AG04450 (cell line): ENCODE measurements at regions not wholly inside any gene's neighbourhood (a gene's known extent, or its start where the extent isn't known, plus 50 kb on each side); places are given as distances from the start of the nearest gene placed in this dataset.

ENCODE experiments used
- CTCF ChIA-PET: fragments of 300-600, 350-600 bp; formaldehyde crosslinking; extraction: SDS; loops from one replicate; lab custom pipeline; 2022; ENCODE audit warnings: antibody characterized with exemption, inconsistent platforms; lab: Charles Lee
- POLR2A ChIA-PET: fragments of 350-600 bp; formaldehyde crosslinking; extraction: SDS; loops from one replicate; lab custom pipeline; 2021; ENCODE audit warnings: antibody characterized with exemption, inconsistent platforms; lab: Yijun Ruan, JAX
- DNase-seq: peaks from one replicate; pipeline ENCODE4 v3.0.0-alpha.2; 2011; ENCODE audit warnings: low read depth, low spot score
- H3K27ac ChIP-seq: one replicate; pipeline ENCODE4 v1.5.1; 2012; ENCODE audit warnings: low read depth, low read length, control low read depth
- H3K27me3 ChIP-seq: one replicate; pipeline ENCODE4 v1.6.0; 2012; ENCODE audit warnings: low read length; ENCODE audit not compliant: control insufficient read depth, insufficient read depth
- H3K4me3 ChIP-seq: 2 replicates; pipeline ENCODE4 v1.5.1; 2011; ENCODE audit warnings: mild to moderate bottlenecking, low read depth, low read length, control low read depth
- H3K9me3 ChIP-seq: 2 replicates; pipeline ENCODE4 v1.5.1; 2012; ENCODE audit warnings: low read length; ENCODE audit not compliant: control insufficient read depth, insufficient read depth
- TF ChIP-seq, protein P1 (sequence below): IDR thresholded peaks from 2 replicates; pipeline ENCODE4 v1.5.1; 2011; ENCODE audit warnings: low read depth, low read length, control low read depth, inconsistent platforms

DNA sequence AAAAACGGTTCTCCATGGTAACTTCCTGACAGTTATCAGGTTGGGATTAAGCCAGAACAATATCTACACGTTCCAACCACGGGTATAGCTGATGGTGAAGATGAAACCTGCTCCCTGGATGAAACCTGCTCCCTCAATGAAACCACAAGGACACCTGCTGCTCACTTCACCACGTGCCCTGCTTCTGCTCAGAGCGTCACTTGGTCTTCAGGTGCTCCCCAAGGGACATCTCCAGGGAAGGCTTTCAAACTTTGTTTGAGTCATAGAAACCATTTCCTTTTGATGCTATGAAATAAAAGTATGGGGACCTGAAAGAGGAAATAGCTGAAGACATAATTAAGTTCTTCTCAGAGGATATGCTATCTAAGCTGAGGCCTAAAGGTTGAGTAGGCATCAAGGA lies 242.4 kb downstream of the MED10 start:
- POLR2A ChIA-PET = no interaction called here

GRCh38 chr5:6134281-6134680 lies 244.1 kb downstream of the MED10 start:
- ChIA-PET POLR2A (no interaction called here), CTCF (no interaction called here)
- no peak for DNase-seq
- TF ChIP-seq, protein P1, sequence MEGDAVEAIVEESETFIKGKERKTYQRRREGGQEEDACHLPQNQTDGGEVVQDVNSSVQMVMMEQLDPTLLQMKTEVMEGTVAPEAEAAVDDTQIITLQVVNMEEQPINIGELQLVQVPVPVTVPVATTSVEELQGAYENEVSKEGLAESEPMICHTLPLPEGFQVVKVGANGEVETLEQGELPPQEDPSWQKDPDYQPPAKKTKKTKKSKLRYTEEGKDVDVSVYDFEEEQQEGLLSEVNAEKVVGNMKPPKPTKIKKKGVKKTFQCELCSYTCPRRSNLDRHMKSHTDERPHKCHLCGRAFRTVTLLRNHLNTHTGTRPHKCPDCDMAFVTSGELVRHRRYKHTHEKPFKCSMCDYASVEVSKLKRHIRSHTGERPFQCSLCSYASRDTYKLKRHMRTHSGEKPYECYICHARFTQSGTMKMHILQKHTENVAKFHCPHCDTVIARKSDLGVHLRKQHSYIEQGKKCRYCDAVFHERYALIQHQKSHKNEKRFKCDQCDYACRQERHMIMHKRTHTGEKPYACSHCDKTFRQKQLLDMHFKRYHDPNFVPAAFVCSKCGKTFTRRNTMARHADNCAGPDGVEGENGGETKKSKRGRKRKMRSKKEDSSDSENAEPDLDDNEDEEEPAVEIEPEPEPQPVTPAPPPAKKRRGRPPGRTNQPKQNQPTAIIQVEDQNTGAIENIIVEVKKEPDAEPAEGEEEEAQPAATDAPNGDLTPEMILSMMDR = no peak
- H3K9me3 ChIP-seq = peaks cover 11% of the 10 kb centered on the region
- H3K4me3 ChIP-seq = no peak overlapping the region
- no peak overlapping the region for H3K27ac ChIP-seq
- no peaks in the 10 kb centered on the region for H3K27me3 ChIP-seq

More for the DNA sequence above, 242.4 kb downstream of the MED10 start:
- Histone ChIP-seq H3K27ac (no peak overlapping the region), H3K9me3 (peaks cover 15% of the 10 kb centered on the region), H3K27me3 (no peaks in the 10 kb centered on the region), H3K4me3 (no peak overlapping the region)
- CTCF ChIA-PET = no interaction called here
- no peak for DNase-seq
- TF ChIP-seq, protein P1 = no peak

DNA sequence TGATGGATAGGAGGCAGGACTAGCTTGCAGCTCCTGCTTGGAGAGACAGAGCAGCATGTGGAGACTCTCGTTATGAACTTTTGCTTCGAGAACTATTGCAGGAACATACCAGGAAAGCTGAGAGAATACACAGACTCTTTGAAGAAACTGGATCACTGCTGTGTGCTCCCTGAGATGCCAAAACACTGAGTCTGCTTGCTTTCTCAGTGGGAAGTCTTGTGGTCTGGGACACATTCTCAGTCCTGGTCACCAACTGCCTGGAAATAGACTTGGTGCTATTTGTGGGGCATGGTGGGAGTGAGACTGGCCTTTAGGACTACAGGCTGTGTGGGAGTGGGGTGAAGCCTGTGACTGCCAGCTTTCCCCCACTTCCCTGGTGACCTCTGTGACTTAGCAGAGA lies 252.6 kb downstream of the MED10 start:
- H3K4me3 ChIP-seq = no peak overlapping the region
- ChIA-PET POLR2A (no interaction called here), CTCF (no interaction called here)
- peaks cover 24% of the 10 kb centered on the region; the same call in 1 of the 2 replicates for H3K9me3 ChIP-seq
- DNase-seq = no peak
- TF ChIP-seq, protein P1 = no peak
- H3K27me3 ChIP-seq = no peaks in the 10 kb centered on the region
- H3K27ac ChIP-seq = no peak overlapping the region

DNA sequence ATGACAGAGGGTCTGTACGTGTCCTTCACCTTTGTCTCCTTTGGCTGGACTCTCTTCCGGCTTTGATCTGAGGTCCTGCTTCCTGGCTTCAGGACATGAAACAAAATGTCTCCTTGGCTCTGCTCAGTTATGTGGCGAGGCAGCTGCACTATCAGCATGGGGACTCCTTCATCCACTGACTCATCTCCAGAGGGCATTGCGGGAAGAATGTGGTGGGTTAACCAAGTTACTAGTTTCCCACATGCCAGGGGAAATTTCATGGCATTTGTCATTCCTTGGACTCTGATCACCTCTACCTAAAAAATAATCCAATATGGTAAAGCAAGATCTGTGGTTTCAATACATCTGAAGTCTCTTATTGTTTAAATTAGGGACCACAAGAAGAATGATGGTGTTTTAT lies 259.7 kb downstream of the MED10 start:
- no peaks in the 10 kb centered on the region for H3K27me3 ChIP-seq
- H3K4me3 ChIP-seq = no peak overlapping the region
- ChIA-PET POLR2A (no interaction called here), CTCF (no interaction called here)
- no peak for DNase-seq
- H3K27ac ChIP-seq = no peak overlapping the region
- TF ChIP-seq, protein P1 = no peak
- peaks cover 19% of the 10 kb centered on the region; the same call in 1 of the 2 replicates for H3K9me3 ChIP-seq

DNA sequence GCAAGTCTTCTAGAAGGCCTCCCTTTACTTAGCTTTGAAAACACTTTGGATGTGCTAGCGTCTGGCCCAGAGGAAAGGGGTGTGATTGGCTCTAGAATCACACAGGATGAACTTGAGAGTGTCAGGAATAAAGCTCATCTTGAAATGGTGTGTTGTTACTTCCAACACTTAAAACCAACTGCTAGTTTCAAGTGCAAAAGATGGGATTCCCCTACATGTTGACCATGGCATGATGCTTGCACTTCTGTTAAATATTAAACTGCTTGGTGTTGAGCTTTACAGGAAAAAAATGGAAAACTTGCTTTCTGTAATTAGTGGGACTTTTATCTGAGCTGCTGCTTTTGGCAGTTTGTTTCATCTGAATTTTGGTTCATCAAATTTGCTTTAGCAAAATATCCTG lies 261.1 kb downstream of the MED10 start:
- CTCF ChIA-PET = no interaction called here

More for the DNA sequence above, 261.1 kb downstream of the MED10 start:
- no peak overlapping the region for H3K27ac ChIP-seq
- no peak for DNase-seq
- peaks cover 22% of the 10 kb centered on the region; the same call in 1 of the 2 replicates for H3K9me3 ChIP-seq
- POLR2A ChIA-PET = no interaction called here
- no peak overlapping the region for H3K4me3 ChIP-seq
- TF ChIP-seq, protein P1 = no peak
- no peaks in the 10 kb centered on the region for H3K27me3 ChIP-seq
